Thoracic aorta (tissue), 2 donors: ENCODE measurements at regions not wholly inside any gene's neighbourhood (a gene's known extent, or its start where the extent isn't known, plus 50 kb on each side); places are given as distances from the start of the nearest gene placed in this dataset.
"Not testable (repeated sequence)": the region's sequence is repeated elsewhere in the genome, so short reads cannot be mapped to it uniquely, and the experiment has no call there.

Experiments
- ATAC-seq: fragments of 150-250 bp; one replicate; pipeline ENCODE4 v1.8.0; 2017; ENCODE audit warnings: low read depth; ENCODE audit not compliant: insufficient number of reproducible peaks, low FRiP score
- DNase-seq: peaks from one replicate; pipeline ENCODE4 v3.0.0-alpha.2; 2020; ENCODE audit warnings: low spot score
- H3K27ac ChIP-seq, 2 donors: fragments of 200-600 bp; sonication (generic); 1 replicate in 1 of 2; 2 replicates in 1 of 2; pipeline ENCODE4 v1.5.1; 2016; ENCODE audit warnings: mild to moderate bottlenecking in 2 of 2, moderate library complexity in 2 of 2
- H3K27me3 ChIP-seq: fragments of 200-600 bp; sonication (generic); replicated peaks from 2 replicates; pipeline ENCODE4 v1.6.0; 2016; ENCODE audit warnings: mild to moderate bottlenecking; ENCODE audit not compliant: insufficient read depth
- H3K36me3 ChIP-seq: fragments of 200-600 bp; sonication (generic); one replicate; pipeline ENCODE4 v1.5.1; 2016
- H3K4me1 ChIP-seq, 2 donors: fragments of 200-600 bp; sonication (generic); 1 replicate in 1 of 2; 2 replicates in 1 of 2; pipeline versions ENCODE4 v1.5.1 to v1.6.0; 2016; ENCODE audit warnings: low read depth in 2 of 2, mild to moderate bottlenecking in 1 of 2; ENCODE audit not compliant: control insufficient read depth in 1 of 2
- H3K4me3 ChIP-seq: fragments of 200-600 bp; sonication (generic); 2 replicates; pipeline ENCODE4 v1.5.1; 2016; ENCODE audit warnings: mild to moderate bottlenecking
- H3K9me3 ChIP-seq: fragments of 200-600 bp; sonication (generic); 2 replicates; pipeline ENCODE4 v1.5.1; 2016
- TF ChIP-seq, protein P1 (sequence below): fragments of 200-600 bp; sonication (generic); IDR thresholded peaks from one replicate; pipeline ENCODE4 v1.5.1; 2019; ENCODE audit warnings: antibody characterized with exemption

DNA sequence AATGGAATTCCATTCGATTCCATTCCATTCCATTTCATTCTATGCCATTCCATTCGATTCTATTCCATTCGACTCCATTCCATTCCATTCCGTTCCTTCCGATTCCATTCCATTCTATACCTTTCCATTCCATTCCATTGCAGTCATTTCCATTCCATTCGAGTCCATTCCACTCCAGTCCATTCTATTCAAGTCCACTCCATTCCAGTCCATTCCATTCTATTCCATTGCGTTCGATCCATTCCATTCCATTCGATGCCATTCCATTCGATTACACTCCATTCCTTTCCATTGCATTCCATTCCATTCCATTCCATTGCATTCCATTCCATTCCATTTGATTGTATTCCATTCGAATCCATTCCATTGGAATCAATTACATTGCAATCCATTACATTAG, 1119.8 kb downstream of the RPIA start:
- H3K27ac ChIP-seq: no peak overlapping the region
- no peak overlapping the region for H3K4me3 ChIP-seq
- H3K9me3 ChIP-seq: peaks cover 10% of the 10 kb centered on the region
- DNase-seq (no peak), ATAC-seq (no peak)
- H3K4me1 ChIP-seq: no peaks in the 10 kb centered on the region
- H3K36me3 ChIP-seq: no peaks in the 10 kb centered on the region
- TF ChIP-seq, protein P1, sequence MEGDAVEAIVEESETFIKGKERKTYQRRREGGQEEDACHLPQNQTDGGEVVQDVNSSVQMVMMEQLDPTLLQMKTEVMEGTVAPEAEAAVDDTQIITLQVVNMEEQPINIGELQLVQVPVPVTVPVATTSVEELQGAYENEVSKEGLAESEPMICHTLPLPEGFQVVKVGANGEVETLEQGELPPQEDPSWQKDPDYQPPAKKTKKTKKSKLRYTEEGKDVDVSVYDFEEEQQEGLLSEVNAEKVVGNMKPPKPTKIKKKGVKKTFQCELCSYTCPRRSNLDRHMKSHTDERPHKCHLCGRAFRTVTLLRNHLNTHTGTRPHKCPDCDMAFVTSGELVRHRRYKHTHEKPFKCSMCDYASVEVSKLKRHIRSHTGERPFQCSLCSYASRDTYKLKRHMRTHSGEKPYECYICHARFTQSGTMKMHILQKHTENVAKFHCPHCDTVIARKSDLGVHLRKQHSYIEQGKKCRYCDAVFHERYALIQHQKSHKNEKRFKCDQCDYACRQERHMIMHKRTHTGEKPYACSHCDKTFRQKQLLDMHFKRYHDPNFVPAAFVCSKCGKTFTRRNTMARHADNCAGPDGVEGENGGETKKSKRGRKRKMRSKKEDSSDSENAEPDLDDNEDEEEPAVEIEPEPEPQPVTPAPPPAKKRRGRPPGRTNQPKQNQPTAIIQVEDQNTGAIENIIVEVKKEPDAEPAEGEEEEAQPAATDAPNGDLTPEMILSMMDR: no peak
- H3K27me3 ChIP-seq: no peaks in the 10 kb centered on the region

DNA sequence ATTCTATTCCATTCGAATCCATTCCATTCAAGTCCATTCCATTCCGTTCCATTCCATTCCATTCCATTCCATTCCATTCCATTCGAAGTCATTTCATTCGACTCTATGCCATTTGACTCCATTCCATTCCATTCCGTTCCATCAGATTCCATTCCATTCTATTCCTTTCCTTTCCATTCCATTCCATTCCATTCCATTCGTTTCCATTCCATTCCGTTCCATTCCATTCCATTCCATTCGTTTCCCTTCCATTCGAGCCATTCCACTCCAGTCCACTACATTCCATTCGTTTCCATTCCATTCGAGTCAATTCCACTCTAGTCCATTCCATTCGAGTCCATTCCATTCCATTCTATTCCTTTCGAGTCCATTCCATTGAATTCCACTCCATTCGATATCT, 1120.4 kb downstream of the RPIA start:
- not testable (repeated sequence) for H3K9me3 ChIP-seq, H3K4me3 ChIP-seq, DNase-seq, ATAC-seq, H3K36me3 ChIP-seq, H3K27me3 ChIP-seq, H3K27ac ChIP-seq, H3K4me1 ChIP-seq

DNA sequence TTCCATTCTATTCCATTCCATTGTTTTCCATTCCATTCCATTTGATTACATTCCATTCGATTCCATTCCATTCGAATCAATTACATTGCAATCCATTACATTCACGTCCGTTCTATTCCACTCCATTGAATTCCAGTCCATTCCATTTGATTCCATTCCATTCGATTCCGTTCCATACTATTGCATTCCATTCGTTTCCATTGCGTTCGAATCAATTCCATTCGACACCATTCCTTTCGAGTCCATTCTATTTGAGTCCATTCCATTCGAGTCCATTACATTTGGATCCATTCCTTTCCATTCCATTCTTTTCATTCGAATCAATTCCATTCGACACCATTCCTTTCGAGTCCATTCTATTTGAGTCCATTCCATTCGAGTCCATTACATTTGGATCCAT, 1122.9 kb downstream of the RPIA start:
- not testable (repeated sequence) for H3K36me3 ChIP-seq, DNase-seq, H3K4me1 ChIP-seq, ATAC-seq, H3K27ac ChIP-seq, H3K4me3 ChIP-seq, H3K27me3 ChIP-seq
- peaks cover 16% of the 10 kb centered on the region for H3K9me3 ChIP-seq

DNA sequence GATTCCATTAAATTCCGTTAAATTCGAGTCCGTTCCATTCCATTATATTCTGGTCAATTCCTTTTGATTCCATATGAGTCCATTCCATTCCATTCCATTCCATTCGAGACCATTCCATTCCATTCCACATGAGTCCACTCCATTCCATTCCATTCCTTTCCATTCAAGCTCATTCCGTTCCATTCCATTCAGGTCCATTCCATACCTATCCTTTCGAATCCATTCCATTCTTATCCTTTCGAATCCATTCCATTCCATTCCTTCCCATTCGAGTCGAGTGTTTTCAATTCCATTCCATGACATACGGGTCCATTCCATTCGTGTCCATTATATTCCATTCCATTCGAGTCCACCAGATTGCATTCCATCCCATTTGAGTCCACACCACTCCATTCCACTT, 1127.4 kb downstream of the RPIA start:
- no peak overlapping the region for H3K27ac ChIP-seq
- ATAC-seq (no peak), DNase-seq (no peak)
- no peaks in the 10 kb centered on the region for H3K4me1 ChIP-seq
- no peaks in the 10 kb centered on the region for H3K27me3 ChIP-seq
- no peaks in the 10 kb centered on the region for H3K36me3 ChIP-seq
- H3K9me3 ChIP-seq: peaks cover 20% of the 10 kb centered on the region
- no peak overlapping the region for H3K4me3 ChIP-seq
- TF ChIP-seq, protein P1: no peak

- DNase-seq: no peak
- no peaks in the 10 kb centered on the region for H3K36me3 ChIP-seq
- TF ChIP-seq, protein P1: no peak
- no peak overlapping the region for H3K27ac ChIP-seq
- H3K9me3 ChIP-seq: peaks cover 24% of the 10 kb centered on the region
- no peak for ATAC-seq
- no peaks in the 10 kb centered on the region for H3K4me1 ChIP-seq
- H3K27me3 ChIP-seq: no peaks in the 10 kb centered on the region
- no peak overlapping the region for H3K4me3 ChIP-seq
These were observed 1128.3 kb downstream of the RPIA start for GRCh38 chr2:89819809-89820208.

GRCh38 chr2:89820248-89820647, 1128.8 kb downstream of the RPIA start:
- Histone ChIP-seq H3K36me3 (no peaks in the 10 kb centered on the region), H3K4me1 (no peaks in the 10 kb centered on the region), H3K4me3 (no peak overlapping the region), H3K9me3 (peaks cover 24% of the 10 kb centered on the region), H3K27ac (no peak overlapping the region), H3K27me3 (no peaks in the 10 kb centered on the region)
- ATAC-seq (no peak), DNase-seq (no peak)
- TF ChIP-seq, protein P1: no peak
